ENCODE measurements at regions not wholly inside any gene's neighbourhood (a gene's known extent, or its start where the extent isn't known, plus 50 kb on each side); places are given as distances from the start of the nearest gene placed in this dataset.

DNA sequence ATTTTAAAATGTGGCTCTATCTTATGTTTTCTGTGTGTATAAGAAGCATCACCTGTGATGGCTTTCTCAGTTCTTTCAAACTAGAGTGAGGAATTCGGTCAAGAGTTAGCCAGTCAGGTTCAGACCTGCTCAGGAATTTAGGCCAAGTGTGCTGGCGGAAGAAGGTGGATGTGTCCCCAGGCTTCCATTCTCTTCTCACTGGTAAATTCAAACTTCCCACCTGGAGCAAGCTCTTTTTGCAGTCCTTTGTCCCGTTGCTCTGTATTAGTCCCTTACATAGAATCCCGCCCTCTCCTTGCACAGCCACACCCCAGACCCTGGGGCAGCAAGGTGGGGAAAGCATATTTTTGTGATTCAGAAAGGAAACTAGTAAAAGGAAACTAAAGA lies 124.7 kb upstream of the PWP1 start:
- no peaks in the 10 kb centered on the region for H3K9me2 ChIP-seq (replicated peaks; ENCODE audit: low read depth, low read length)
- H2AFZ ChIP-seq (ENCODE audit: low read length): no peak overlapping the region
- no peaks in the 10 kb centered on the region for H4K20me1 ChIP-seq (ENCODE audit: insufficient read depth, low read length, poor library complexity, severe bottlenecking)
- TF ChIP-seq, protein P1, sequence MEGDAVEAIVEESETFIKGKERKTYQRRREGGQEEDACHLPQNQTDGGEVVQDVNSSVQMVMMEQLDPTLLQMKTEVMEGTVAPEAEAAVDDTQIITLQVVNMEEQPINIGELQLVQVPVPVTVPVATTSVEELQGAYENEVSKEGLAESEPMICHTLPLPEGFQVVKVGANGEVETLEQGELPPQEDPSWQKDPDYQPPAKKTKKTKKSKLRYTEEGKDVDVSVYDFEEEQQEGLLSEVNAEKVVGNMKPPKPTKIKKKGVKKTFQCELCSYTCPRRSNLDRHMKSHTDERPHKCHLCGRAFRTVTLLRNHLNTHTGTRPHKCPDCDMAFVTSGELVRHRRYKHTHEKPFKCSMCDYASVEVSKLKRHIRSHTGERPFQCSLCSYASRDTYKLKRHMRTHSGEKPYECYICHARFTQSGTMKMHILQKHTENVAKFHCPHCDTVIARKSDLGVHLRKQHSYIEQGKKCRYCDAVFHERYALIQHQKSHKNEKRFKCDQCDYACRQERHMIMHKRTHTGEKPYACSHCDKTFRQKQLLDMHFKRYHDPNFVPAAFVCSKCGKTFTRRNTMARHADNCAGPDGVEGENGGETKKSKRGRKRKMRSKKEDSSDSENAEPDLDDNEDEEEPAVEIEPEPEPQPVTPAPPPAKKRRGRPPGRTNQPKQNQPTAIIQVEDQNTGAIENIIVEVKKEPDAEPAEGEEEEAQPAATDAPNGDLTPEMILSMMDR (conservative IDR thresholded peaks at IDR 0.05; ENCODE audit: low read length): no peak
- no peak for TF ChIP-seq EZH2phosphoT487 (IDR thresholded peaks at IDR 0.05; ENCODE audit: borderline replicate concordance)
- H3K9ac ChIP-seq (ENCODE audit: low read depth, low read length, poor library complexity, severe bottlenecking): no peak overlapping the region
- no peaks in the 10 kb centered on the region for H3K27me3 ChIP-seq (ENCODE audit: insufficient read depth, low read length, poor library complexity, severe bottlenecking)
- H3K4me1 ChIP-seq (ENCODE audit: insufficient read depth, low read length, poor library complexity, severe bottlenecking): peaks cover 9% of the 10 kb centered on the region
- H3K4me3 ChIP-seq (ENCODE audit: low read length, poor library complexity, severe bottlenecking): no peak overlapping the region
- H3K4me2 ChIP-seq (ENCODE audit: low read depth, low read length, poor library complexity, severe bottlenecking): no peak overlapping the region
- no peaks in the 10 kb centered on the region for H3K36me3 ChIP-seq (ENCODE audit: insufficient read depth, low read length)
- H3F3A ChIP-seq (ENCODE audit: low read depth): no peaks in the 10 kb centered on the region
- H3K9me3 ChIP-seq (ENCODE audit: insufficient read depth, low read depth, low read length): no peaks in the 10 kb centered on the region
- no peaks in the 10 kb centered on the region for H3K79me2 ChIP-seq (ENCODE audit: insufficient read depth, low read length)

DNA sequence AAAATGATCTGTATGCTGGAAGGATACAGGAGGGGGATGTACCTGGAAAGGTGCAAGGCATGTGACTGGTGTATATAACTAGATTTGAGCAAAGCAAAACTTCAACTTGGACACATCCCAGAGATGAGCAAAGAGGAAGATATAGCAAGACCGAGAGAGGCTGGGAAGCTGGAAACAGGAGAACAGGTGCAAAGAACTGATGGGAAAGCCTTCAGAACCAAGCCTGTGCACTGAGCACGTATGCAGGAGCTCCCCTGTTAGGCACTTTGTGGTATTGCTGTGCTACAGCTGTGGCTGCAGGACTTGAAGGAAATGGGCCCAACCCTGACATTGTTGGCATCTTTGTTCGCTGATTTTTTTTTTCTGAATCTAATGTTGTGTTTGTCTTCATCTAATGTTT lies 120.7 kb upstream of the PWP1 start:
- no peaks in the 10 kb centered on the region for H4K20me1 ChIP-seq (ENCODE audit: insufficient read depth, low read length, poor library complexity, severe bottlenecking)
- H3K79me2 ChIP-seq (ENCODE audit: insufficient read depth, low read length): no peaks in the 10 kb centered on the region
- no peaks in the 10 kb centered on the region for H3K9me2 ChIP-seq (replicated peaks; ENCODE audit: low read depth, low read length)
- H3F3A ChIP-seq (ENCODE audit: low read depth): no peaks in the 10 kb centered on the region
- H3K9ac ChIP-seq (ENCODE audit: low read depth, low read length, poor library complexity, severe bottlenecking): no peak overlapping the region
- no peaks in the 10 kb centered on the region for H3K36me3 ChIP-seq (ENCODE audit: insufficient read depth, low read length)
- H2AFZ ChIP-seq (ENCODE audit: low read length): no peak overlapping the region
- no peaks in the 10 kb centered on the region for H3K9me3 ChIP-seq (ENCODE audit: insufficient read depth, low read depth, low read length)
- H3K4me2 ChIP-seq (ENCODE audit: low read depth, low read length, poor library complexity, severe bottlenecking): no peak overlapping the region
- peaks cover 8% of the 10 kb centered on the region for H3K4me1 ChIP-seq (ENCODE audit: insufficient read depth, low read length, poor library complexity, severe bottlenecking)
- TF ChIP-seq, protein P1 (conservative IDR thresholded peaks at IDR 0.05; ENCODE audit: low read length): peak; percentile 70
- TF ChIP-seq EZH2phosphoT487 (IDR thresholded peaks at IDR 0.05; ENCODE audit: borderline replicate concordance): no peak
- H3K27me3 ChIP-seq (ENCODE audit: insufficient read depth, low read length, poor library complexity, severe bottlenecking): no peaks in the 10 kb centered on the region
- no peak overlapping the region for H3K4me3 ChIP-seq (ENCODE audit: low read length, poor library complexity, severe bottlenecking)

DNA sequence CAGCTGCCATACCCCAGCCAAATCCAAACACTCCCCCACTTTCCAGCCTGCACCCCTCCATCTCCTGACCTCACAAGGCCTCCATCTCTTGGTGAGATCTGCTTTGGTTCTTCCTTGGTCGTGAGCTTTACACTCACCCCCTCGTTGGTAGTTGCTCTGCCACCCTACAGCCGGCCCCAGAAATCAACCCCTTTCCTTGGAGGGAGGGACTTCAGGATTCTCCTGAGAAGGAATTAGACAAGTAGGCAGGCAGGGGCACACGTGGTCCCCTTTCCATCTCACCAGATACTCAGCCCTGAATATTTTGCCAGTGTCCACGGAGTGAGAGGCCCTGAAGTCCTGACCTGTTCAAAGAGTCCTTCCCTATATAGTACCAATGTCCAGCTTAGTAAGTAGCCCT lies 120.0 kb upstream of the PWP1 start:
- Histone ChIP-seq H2AFZ (ENCODE audit: low read length) (no peak overlapping the region), H3K9me3 (ENCODE audit: insufficient read depth, low read depth, low read length) (no peaks in the 10 kb centered on the region), H3K27me3 (ENCODE audit: insufficient read depth, low read length, poor library complexity, severe bottlenecking) (no peaks in the 10 kb centered on the region), H3K4me2 (ENCODE audit: low read depth, low read length, poor library complexity, severe bottlenecking) (no peak overlapping the region), H4K20me1 (ENCODE audit: insufficient read depth, low read length, poor library complexity, severe bottlenecking) (no peaks in the 10 kb centered on the region), H3K79me2 (ENCODE audit: insufficient read depth, low read length) (no peaks in the 10 kb centered on the region), H3K9me2 (replicated peaks; ENCODE audit: low read depth, low read length) (no peaks in the 10 kb centered on the region), H3K36me3 (ENCODE audit: insufficient read depth, low read length) (no peaks in the 10 kb centered on the region), H3K4me3 (ENCODE audit: low read length, poor library complexity, severe bottlenecking) (no peak overlapping the region), H3K4me1 (ENCODE audit: insufficient read depth, low read length, poor library complexity, severe bottlenecking) (peaks cover 2% of the 10 kb centered on the region), H3F3A (ENCODE audit: low read depth) (no peaks in the 10 kb centered on the region), H3K9ac (ENCODE audit: low read depth, low read length, poor library complexity, severe bottlenecking) (no peak overlapping the region)
- no peak for TF ChIP-seq EZH2phosphoT487 (IDR thresholded peaks at IDR 0.05; ENCODE audit: borderline replicate concordance)

DNA sequence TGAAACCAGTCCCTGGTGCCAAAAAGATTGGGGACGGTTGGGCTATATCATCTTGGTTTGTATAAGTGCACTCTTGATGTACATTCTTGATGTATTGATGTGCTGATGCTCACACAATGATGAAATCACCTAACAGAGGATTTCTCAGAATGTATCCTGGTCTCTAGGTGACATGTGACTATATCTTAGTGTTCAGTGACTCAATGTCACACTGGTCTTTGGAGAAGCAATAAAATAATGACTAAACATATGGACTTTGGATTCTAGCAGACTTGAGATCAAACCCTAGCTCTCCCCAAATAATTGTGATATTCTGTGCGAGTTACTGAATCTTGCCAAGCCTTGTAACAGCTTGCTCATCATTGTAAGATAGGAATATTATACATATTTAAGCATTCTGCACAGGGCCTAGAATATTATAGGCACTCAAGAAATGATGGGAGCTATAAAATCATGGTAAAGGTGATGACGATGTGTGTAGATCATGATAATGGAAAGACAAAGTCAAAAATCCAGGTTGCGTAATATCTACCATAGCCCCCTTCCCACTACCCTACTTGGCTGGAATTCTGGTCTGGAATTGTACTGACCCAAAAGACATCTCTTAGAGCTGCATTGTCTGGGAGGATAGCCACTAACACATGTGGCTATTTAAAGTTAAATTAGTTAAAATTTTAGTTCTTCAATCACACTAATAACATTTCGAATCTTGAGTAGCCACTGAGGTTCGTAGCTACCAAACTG lies 117.6 kb upstream of the PWP1 start:
- H3K27me3 ChIP-seq (ENCODE audit: insufficient read depth, low read length, poor library complexity, severe bottlenecking): no peaks in the 10 kb centered on the region
- no peaks in the 10 kb centered on the region for H3K36me3 ChIP-seq (ENCODE audit: insufficient read depth, low read length)
- peaks cover 11% of the 10 kb centered on the region for H3K4me1 ChIP-seq (ENCODE audit: insufficient read depth, low read length, poor library complexity, severe bottlenecking)
- no peaks in the 10 kb centered on the region for H3F3A ChIP-seq (ENCODE audit: low read depth)
- H3K9me3 ChIP-seq (ENCODE audit: insufficient read depth, low read depth, low read length): no peaks in the 10 kb centered on the region
- H3K4me2 ChIP-seq (ENCODE audit: low read depth, low read length, poor library complexity, severe bottlenecking): no peak overlapping the region
- H3K9me2 ChIP-seq (replicated peaks; ENCODE audit: low read depth, low read length): no peaks in the 10 kb centered on the region
- no peak for TF ChIP-seq EZH2phosphoT487 (IDR thresholded peaks at IDR 0.05; ENCODE audit: borderline replicate concordance)
- TF ChIP-seq, protein P1 (conservative IDR thresholded peaks at IDR 0.05; ENCODE audit: low read length): no peak
- H4K20me1 ChIP-seq (ENCODE audit: insufficient read depth, low read length, poor library complexity, severe bottlenecking): no peaks in the 10 kb centered on the region
- H3K9ac ChIP-seq (ENCODE audit: low read depth, low read length, poor library complexity, severe bottlenecking): no peak overlapping the region
- H3K4me3 ChIP-seq (ENCODE audit: low read length, poor library complexity, severe bottlenecking): no peak overlapping the region
- no peak overlapping the region for H2AFZ ChIP-seq (ENCODE audit: low read length)
- no peaks in the 10 kb centered on the region for H3K79me2 ChIP-seq (ENCODE audit: insufficient read depth, low read length)
